ENCODE measurements at regions not wholly inside any gene's neighbourhood (a gene's known extent, or its start where the extent isn't known, plus 50 kb on each side); places are given as distances from the start of the nearest gene placed in this dataset.

- no peak for DNase-seq
Measured at GRCh38 chr5:167661605-167662004, 629.8 kb upstream of the WWC1 start.

- no peak for DNase-seq
Measured at GRCh38 chr5:167664222-167664804, 627.1 kb upstream of the WWC1 start.

- no peak for DNase-seq
Measured at GRCh38 chr5:167665841-167666375, 625.5 kb upstream of the WWC1 start.

GRCh38 chr5:167671176-167671575 is 620.3 kb upstream of the WWC1 start:
- no peak for DNase-seq

- DNase-seq = no peak
Measured at GRCh38 chr5:167673942-167674341, 617.5 kb upstream of the WWC1 start.

- no peak for DNase-seq
Measured at GRCh38 chr5:167678481-167678880, 613.0 kb upstream of the WWC1 start.

- DNase-seq = no peak
Measured at GRCh38 chr5:167684251-167684650, 607.2 kb upstream of the WWC1 start.

- DNase-seq = peak in 1 of 2 experiments; percentile 29
Measured at GRCh38 chr5:167688341-167689130, 602.9 kb upstream of the WWC1 start.

GRCh38 chr5:167694325-167695147 is 596.9 kb upstream of the WWC1 start:
- no peak for DNase-seq

- peak in 1 of 2 experiments; percentile 44 for DNase-seq
Measured at GRCh38 chr5:167696558-167697314, 594.7 kb upstream of the WWC1 start.

GRCh38 chr5:167699432-167699831 is 592.0 kb upstream of the WWC1 start:
- no peak for DNase-seq

GRCh38 chr5:167701051-167701450 is 590.4 kb upstream of the WWC1 start:
- DNase-seq = no peak

GRCh38 chr5:167702014-167702413 is 589.4 kb upstream of the WWC1 start:
- DNase-seq = peak in 1 of 2 experiments; percentile 36

- no peak for DNase-seq
Measured at GRCh38 chr5:167708449-167708848, 583.0 kb upstream of the WWC1 start.

GRCh38 chr5:167709625-167710024 is 581.8 kb upstream of the WWC1 start:
- DNase-seq = no peak

GRCh38 chr5:167710444-167711073 is 580.9 kb upstream of the WWC1 start:
- no peak for DNase-seq

- no peak for DNase-seq
Measured at GRCh38 chr5:167712986-167713585, 578.4 kb upstream of the WWC1 start.

- DNase-seq = no peak
Measured at GRCh38 chr5:167713896-167714295, 577.5 kb upstream of the WWC1 start.

- no peak for DNase-seq
Measured at GRCh38 chr5:167716126-167716775, 575.2 kb upstream of the WWC1 start.

GRCh38 chr5:167720259-167720658 is 571.2 kb upstream of the WWC1 start:
- DNase-seq = peak in 1 of 2 experiments; percentile 0

GRCh38 chr5:167720676-167721260 is 570.7 kb upstream of the WWC1 start:
- no peak for DNase-seq

All from NCI-H524 (cell line).